ENCODE measurements at regions not wholly inside any gene's neighbourhood (a gene's known extent, or its start where the extent isn't known, plus 50 kb on each side); places are given as distances from the start of the nearest gene placed in this dataset.
"Not testable (repeated sequence)": the region's sequence is repeated elsewhere in the genome, so short reads cannot be mapped to it uniquely, and the experiment has no call there.

- DNase-seq = no peak
Measured at GRCh38 chr1:194033646-194034045, 847.2 kb upstream of the B3GALT2 start.

GRCh38 chr1:194028002-194028401 is 841.6 kb upstream of the B3GALT2 start:
- no peak for DNase-seq

- DNase-seq = no peak
Measured at GRCh38 chr1:194026422-194026821, 840.0 kb upstream of the B3GALT2 start.

- peak; percentile 52 for DNase-seq
Measured at GRCh38 chr1:194024659-194025058, 838.2 kb upstream of the B3GALT2 start.

GRCh38 chr1:194014014-194014413 is 827.6 kb upstream of the B3GALT2 start:
- no peak for DNase-seq

- no peak for DNase-seq
Measured at GRCh38 chr1:194013561-194013960, 827.1 kb upstream of the B3GALT2 start.

GRCh38 chr1:194004146-194004545 is 817.7 kb upstream of the B3GALT2 start:
- DNase-seq = no peak

GRCh38 chr1:194001726-194002350 is 815.4 kb upstream of the B3GALT2 start:
- DNase-seq = not testable (repeated sequence)

GRCh38 chr1:193988885-193989284 is 802.5 kb upstream of the B3GALT2 start:
- no peak for DNase-seq

- peak; percentile 64 for DNase-seq
Measured at GRCh38 chr1:193979219-193979618, 792.8 kb upstream of the B3GALT2 start.

GRCh38 chr1:193974286-193974798 is 787.9 kb upstream of the B3GALT2 start:
- DNase-seq = no peak

- no peak for DNase-seq
Measured at GRCh38 chr1:193973428-193973827, 787.0 kb upstream of the B3GALT2 start.

GRCh38 chr1:193971595-193971994 is 785.2 kb upstream of the B3GALT2 start:
- DNase-seq = no peak

GRCh38 chr1:193960499-193960898 is 774.1 kb upstream of the B3GALT2 start:
- no peak for DNase-seq

- DNase-seq = no peak
Measured at GRCh38 chr1:193960040-193960439, 773.6 kb upstream of the B3GALT2 start.

GRCh38 chr1:193957556-193958095 is 771.2 kb upstream of the B3GALT2 start:
- DNase-seq = no peak

- DNase-seq = no peak
Measured at GRCh38 chr1:193952778-193953374, 766.5 kb upstream of the B3GALT2 start.

- DNase-seq = no peak
Measured at GRCh38 chr1:193951984-193952383, 765.6 kb upstream of the B3GALT2 start.

GRCh38 chr1:193944454-193944853 is 758.0 kb upstream of the B3GALT2 start:
- no peak for DNase-seq

- DNase-seq = no peak
Measured at GRCh38 chr1:193940176-193940575, 753.8 kb upstream of the B3GALT2 start.

- no peak for DNase-seq
Measured at GRCh38 chr1:193939585-193939984, 753.2 kb upstream of the B3GALT2 start.

- DNase-seq = no peak
Measured at GRCh38 chr1:193937308-193937707, 750.9 kb upstream of the B3GALT2 start.

GRCh38 chr1:193932979-193933378 is 746.6 kb upstream of the B3GALT2 start:
- DNase-seq = no peak

- no peak for DNase-seq
Measured at GRCh38 chr1:193931356-193931755, 744.9 kb upstream of the B3GALT2 start.

Data from NCI-H2171 treated with DMSO at 0.1 percent for 48 hours (cell line).